ENCODE measurements at regions not wholly inside any gene's neighbourhood (a gene's known extent, or its start where the extent isn't known, plus 50 kb on each side); places are given as distances from the start of the nearest gene placed in this dataset.

GRCh38 chr3:30084971-30085403 lies 521.4 kb upstream of the TGFBR2 start:
- TF ChIP-seq CTCF (IDR thresholded peaks at IDR 0.05) (no peak), POLR2A (IDR thresholded peaks at IDR 0.05) (no peak)
- H3K27me3 ChIP-seq: no peaks in the 10 kb centered on the region
- no peaks in the 10 kb centered on the region for H3K9me3 ChIP-seq
- no peaks in the 10 kb centered on the region for H3K4me1 ChIP-seq
- 73 to 87% methylated on average over 3 of the region's 3 CpGs for WGBS, 2 donors
- no peak overlapping the region for H3K4me3 ChIP-seq (replicated peaks in 1 of 3)
- H3K36me3 ChIP-seq: no peaks in the 10 kb centered on the region
- DNase-seq: no peak
- intact Hi-C loops (cut with DNase I): no loop called here
- H3K27ac ChIP-seq: no peak overlapping the region

GRCh38 chr3:30085486-30085885 lies 520.9 kb upstream of the TGFBR2 start:
- Histone ChIP-seq H3K9me3 (no peaks in the 10 kb centered on the region), H3K27ac (no peak overlapping the region), H3K27me3 (no peaks in the 10 kb centered on the region), H3K36me3 (no peaks in the 10 kb centered on the region), H3K4me3 (replicated peaks in 1 of 3) (no peak overlapping the region), H3K4me1 (no peaks in the 10 kb centered on the region)
- WGBS, 2 donors: 36 to 64% methylated on average over 1 of the region's 1 CpG
- no peak for TF ChIP-seq POLR2A (IDR thresholded peaks at IDR 0.05)
- TF ChIP-seq CTCF (IDR thresholded peaks at IDR 0.05): no peak
- intact Hi-C loops (cut with DNase I): no loop called here
- DNase-seq: no peak

GRCh38 chr3:30091686-30092085 lies 514.7 kb upstream of the TGFBR2 start:
- H3K27me3 ChIP-seq: no peaks in the 10 kb centered on the region
- no peak for DNase-seq

GRCh38 chr3:30097022-30097650 lies 509.3 kb upstream of the TGFBR2 start:
- Histone ChIP-seq H3K9me3 (no peaks in the 10 kb centered on the region), H3K27me3 (no peaks in the 10 kb centered on the region), H3K4me3 (replicated peaks in 1 of 3) (no peak overlapping the region), H3K36me3 (no peaks in the 10 kb centered on the region), H3K4me1 (no peaks in the 10 kb centered on the region), H3K27ac (no peak overlapping the region)
- TF ChIP-seq POLR2A (IDR thresholded peaks at IDR 0.05): no peak
- no peak for TF ChIP-seq CTCF (IDR thresholded peaks at IDR 0.05)
- WGBS, 2 donors: 93 to 95% methylated on average over 2 of the region's 2 CpGs
- no peak for DNase-seq
- intact Hi-C loops (cut with DNase I): no loop called here

More at GRCh38 chr3:30091686-30092085, 514.7 kb upstream of the TGFBR2 start:
- intact Hi-C loops (cut with DNase I): no loop called here
- Histone ChIP-seq H3K4me3 (replicated peaks in 1 of 3) (no peak overlapping the region), H3K36me3 (no peaks in the 10 kb centered on the region), H3K9me3 (no peaks in the 10 kb centered on the region), H3K27ac (no peak overlapping the region), H3K4me1 (no peaks in the 10 kb centered on the region)
- no peak for TF ChIP-seq POLR2A (IDR thresholded peaks at IDR 0.05)
- TF ChIP-seq CTCF (IDR thresholded peaks at IDR 0.05): no peak

GRCh38 chr3:30098243-30098642 lies 508.2 kb upstream of the TGFBR2 start:
- Histone ChIP-seq H3K4me3 (replicated peaks in 1 of 3) (no peak overlapping the region), H3K9me3 (no peaks in the 10 kb centered on the region), H3K27ac (no peak overlapping the region), H3K27me3 (no peaks in the 10 kb centered on the region), H3K36me3 (no peaks in the 10 kb centered on the region), H3K4me1 (no peaks in the 10 kb centered on the region)
- intact Hi-C loops (cut with DNase I): no loop called here
- TF ChIP-seq POLR2A (IDR thresholded peaks at IDR 0.05) (no peak), CTCF (IDR thresholded peaks at IDR 0.05) (no peak)
- no peak for DNase-seq
